ENCODE measurements at regions not wholly inside any gene's neighbourhood (a gene's known extent, or its start where the extent isn't known, plus 50 kb on each side); places are given as distances from the start of the nearest gene placed in this dataset.

DNA sequence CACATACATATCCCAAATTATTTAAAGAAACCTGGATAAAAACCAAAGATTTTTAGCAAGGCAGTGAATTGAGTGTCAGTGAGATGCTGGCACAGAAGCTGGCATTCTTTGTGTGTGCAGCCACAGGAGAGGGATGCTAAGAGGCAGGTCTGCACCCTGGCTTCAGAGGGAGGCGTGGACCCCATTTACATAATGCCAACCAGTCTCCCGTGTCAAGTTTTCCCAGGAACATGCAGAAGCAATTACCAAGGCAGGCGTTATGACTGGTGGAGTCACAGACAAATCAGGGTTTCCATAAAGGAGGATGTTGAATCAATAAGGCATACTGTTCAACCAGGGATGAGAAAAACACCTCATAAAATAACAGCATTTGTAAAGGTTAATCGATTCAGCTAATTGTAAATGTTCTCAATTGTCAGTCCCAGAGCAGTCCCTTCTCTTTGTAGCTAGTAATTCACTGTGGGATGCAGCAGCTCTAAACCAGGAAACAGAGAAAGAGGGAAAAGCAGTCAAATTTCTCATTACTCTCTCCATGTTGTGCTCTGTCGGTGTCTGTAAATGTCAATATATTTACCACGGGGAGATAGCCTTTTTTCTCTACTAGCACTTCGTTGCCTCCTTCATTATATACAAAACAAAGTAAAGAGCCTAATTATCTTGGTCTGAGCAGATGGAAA, 452.4 kb upstream of the GRAMD2B start:
- Histone ChIP-seq H3K9me2 (ENCODE audit: insufficient read depth, low read length) (no peaks in the 10 kb centered on the region), H4K20me1 (ENCODE audit: insufficient read depth, low read length) (no peaks in the 10 kb centered on the region), H3K9me3 (ENCODE audit: low read length) (no peaks in the 10 kb centered on the region), H3K4me1 (ENCODE audit: insufficient read depth, low read length, poor library complexity, severe bottlenecking) (no peaks in the 10 kb centered on the region), H3K4me2 (ENCODE audit: low read length) (no peak overlapping the region), H2AFZ (ENCODE audit: low read length) (no peak overlapping the region), H3K27ac (ENCODE audit: low read depth, low read length, poor library complexity, severe bottlenecking) (no peak overlapping the region), H3K36me3 (ENCODE audit: insufficient read depth, low read length) (no peaks in the 10 kb centered on the region), H3K79me2 (ENCODE audit: insufficient read depth, low read depth, low read length) (no peaks in the 10 kb centered on the region), H3K4me3 (ENCODE audit: low read depth, low read length, poor library complexity, severe bottlenecking) (no peak overlapping the region)
- no peak for DNase-seq (ENCODE audit: low spot score)
- intact Hi-C loops (cut with micrococcal nuclease; ENCODE audit: unreplicated experiment) = no loop called here
- no TSS peak for BruUV-seq (replicated peaks)
- CTCF ChIA-PET (ENCODE audit: unreplicated experiment) = no interaction called here
- POLR2A ChIA-PET = interaction anchor here (0.5 to 0.8 kb wide), 2 partner anchors 33 to 220 kb away, joined by 3 read pairs; no protein-coding TSS in a partner anchor
- TF ChIP-seq EZH2phosphoT487 (IDR thresholded peaks at IDR 0.05; ENCODE audit: borderline replicate concordance, low read depth, low read length) = no peak
- TF ChIP-seq, protein P1, sequence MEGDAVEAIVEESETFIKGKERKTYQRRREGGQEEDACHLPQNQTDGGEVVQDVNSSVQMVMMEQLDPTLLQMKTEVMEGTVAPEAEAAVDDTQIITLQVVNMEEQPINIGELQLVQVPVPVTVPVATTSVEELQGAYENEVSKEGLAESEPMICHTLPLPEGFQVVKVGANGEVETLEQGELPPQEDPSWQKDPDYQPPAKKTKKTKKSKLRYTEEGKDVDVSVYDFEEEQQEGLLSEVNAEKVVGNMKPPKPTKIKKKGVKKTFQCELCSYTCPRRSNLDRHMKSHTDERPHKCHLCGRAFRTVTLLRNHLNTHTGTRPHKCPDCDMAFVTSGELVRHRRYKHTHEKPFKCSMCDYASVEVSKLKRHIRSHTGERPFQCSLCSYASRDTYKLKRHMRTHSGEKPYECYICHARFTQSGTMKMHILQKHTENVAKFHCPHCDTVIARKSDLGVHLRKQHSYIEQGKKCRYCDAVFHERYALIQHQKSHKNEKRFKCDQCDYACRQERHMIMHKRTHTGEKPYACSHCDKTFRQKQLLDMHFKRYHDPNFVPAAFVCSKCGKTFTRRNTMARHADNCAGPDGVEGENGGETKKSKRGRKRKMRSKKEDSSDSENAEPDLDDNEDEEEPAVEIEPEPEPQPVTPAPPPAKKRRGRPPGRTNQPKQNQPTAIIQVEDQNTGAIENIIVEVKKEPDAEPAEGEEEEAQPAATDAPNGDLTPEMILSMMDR (conservative IDR thresholded peaks at IDR 0.05; ENCODE audit: low read length) = no peak

DNA sequence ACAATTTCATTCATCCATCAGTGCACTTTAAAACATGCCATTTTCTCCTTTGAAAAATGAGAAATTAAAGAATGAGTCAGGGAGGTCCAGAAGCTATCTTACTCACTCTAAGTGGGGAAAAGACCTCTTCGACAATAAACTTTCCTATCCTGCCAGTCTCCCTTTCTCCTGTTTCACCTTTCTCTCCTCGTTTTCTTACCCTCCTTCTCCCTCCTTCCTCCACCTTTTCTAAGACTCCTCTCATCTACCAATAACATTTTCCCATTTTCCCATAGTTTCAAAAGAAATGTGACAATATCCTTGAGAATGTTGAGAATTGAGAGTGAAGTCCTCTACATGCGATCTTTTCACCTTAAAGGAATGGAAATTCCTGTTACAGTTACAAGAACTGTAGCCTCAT, 450.5 kb upstream of the GRAMD2B start:
- CTCF ChIA-PET (ENCODE audit: unreplicated experiment) = no interaction called here
- Histone ChIP-seq H2AFZ (ENCODE audit: low read length) (no peak overlapping the region), H3K27ac (ENCODE audit: low read depth, low read length, poor library complexity, severe bottlenecking) (no peak overlapping the region)

DNA sequence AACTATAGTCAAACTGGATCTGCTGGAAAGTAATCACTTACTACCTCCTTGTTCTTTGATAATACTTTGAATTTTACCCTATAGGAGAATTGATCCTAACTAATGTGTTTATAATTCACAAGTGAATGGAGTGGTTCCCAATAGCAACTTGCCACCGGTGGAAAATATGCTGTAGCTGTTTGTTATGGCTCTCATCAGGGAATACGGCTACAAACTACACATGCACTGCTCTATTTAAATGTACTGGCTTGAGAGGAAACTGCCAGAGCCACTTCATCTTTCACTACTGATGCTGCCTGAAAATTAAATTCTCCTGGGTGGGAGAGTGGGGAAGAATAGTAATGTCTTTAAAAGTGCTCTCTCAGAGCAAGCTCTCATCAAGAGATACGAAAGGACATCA, 448.5 kb upstream of the GRAMD2B start:
- BruUV-seq (replicated peaks) = no TSS peak
- CTCF ChIA-PET (ENCODE audit: unreplicated experiment) = no interaction called here
- no peak for DNase-seq (ENCODE audit: low spot score)

More for the DNA sequence above, 450.5 kb upstream of the GRAMD2B start:
- Histone ChIP-seq H3K79me2 (ENCODE audit: insufficient read depth, low read depth, low read length) (no peaks in the 10 kb centered on the region), H3K9me3 (ENCODE audit: low read length) (no peaks in the 10 kb centered on the region), H3K36me3 (ENCODE audit: insufficient read depth, low read length) (no peaks in the 10 kb centered on the region), H3K4me1 (ENCODE audit: insufficient read depth, low read length, poor library complexity, severe bottlenecking) (no peaks in the 10 kb centered on the region), H4K20me1 (ENCODE audit: insufficient read depth, low read length) (no peaks in the 10 kb centered on the region), H3K9me2 (ENCODE audit: insufficient read depth, low read length) (no peaks in the 10 kb centered on the region), H3K4me2 (ENCODE audit: low read length) (no peak overlapping the region), H3K4me3 (ENCODE audit: low read depth, low read length, poor library complexity, severe bottlenecking) (no peak overlapping the region)
- DNase-seq (ENCODE audit: low spot score) = no peak
- no peak for TF ChIP-seq EZH2phosphoT487 (IDR thresholded peaks at IDR 0.05; ENCODE audit: borderline replicate concordance, low read depth, low read length)
- TF ChIP-seq, protein P1 (conservative IDR thresholded peaks at IDR 0.05; ENCODE audit: low read length) = no peak
- POLR2A ChIA-PET = no interaction called here
- intact Hi-C loops (cut with micrococcal nuclease; ENCODE audit: unreplicated experiment) = no loop called here
- BruUV-seq (replicated peaks) = no TSS peak

More for the DNA sequence above, 448.5 kb upstream of the GRAMD2B start:
- Histone ChIP-seq H3K9me2 (ENCODE audit: insufficient read depth, low read length) (no peaks in the 10 kb centered on the region), H3K4me1 (ENCODE audit: insufficient read depth, low read length, poor library complexity, severe bottlenecking) (no peaks in the 10 kb centered on the region), H2AFZ (ENCODE audit: low read length) (no peak overlapping the region), H3K79me2 (ENCODE audit: insufficient read depth, low read depth, low read length) (no peaks in the 10 kb centered on the region), H3K4me3 (ENCODE audit: low read depth, low read length, poor library complexity, severe bottlenecking) (no peak overlapping the region), H4K20me1 (ENCODE audit: insufficient read depth, low read length) (no peaks in the 10 kb centered on the region), H3K27ac (ENCODE audit: low read depth, low read length, poor library complexity, severe bottlenecking) (no peak overlapping the region), H3K36me3 (ENCODE audit: insufficient read depth, low read length) (no peaks in the 10 kb centered on the region), H3K9me3 (ENCODE audit: low read length) (no peaks in the 10 kb centered on the region), H3K4me2 (ENCODE audit: low read length) (no peak overlapping the region)
- intact Hi-C loops (cut with micrococcal nuclease; ENCODE audit: unreplicated experiment) = no loop called here
- POLR2A ChIA-PET = no interaction called here
- TF ChIP-seq, protein P1 (conservative IDR thresholded peaks at IDR 0.05; ENCODE audit: low read length) = no peak
- no peak for TF ChIP-seq EZH2phosphoT487 (IDR thresholded peaks at IDR 0.05; ENCODE audit: borderline replicate concordance, low read depth, low read length)
